Common myeloid progenitor, CD34-positive (primary cell): ENCODE measurements at regions not wholly inside any gene's neighbourhood (a gene's known extent, or its start where the extent isn't known, plus 50 kb on each side); places are given as distances from the start of the nearest gene placed in this dataset.

Source experiments
- CTCF ChIA-PET: fragments of 350-600 bp; sonication (Branson Sonifier 250); formaldehyde crosslinking; loops from one replicate; lab custom pipeline; 2021; ENCODE audit warnings: antibody characterized with exemption; lab: Charles Lee
- POLR2A ChIA-PET: fragments of 350-600 bp; sonication (Branson Sonifier 250); formaldehyde crosslinking; loops from one replicate; lab custom pipeline; 2021; ENCODE audit warnings: antibody characterized with exemption; lab: Charles Lee
- DNase-seq, 3 donors: peaks; one replicate each; pipeline versions ENCODE4 v3.0.0 to v3.0.0-alpha.2; 2013
- H3K27ac ChIP-seq, 2 experiments: 1 replicate in 1 of 2; 2 replicates in 1 of 2; pipeline ENCODE4 v1.7.0; 2013; ENCODE audit warnings: inconsistent platforms in 2 of 2, low read length in 2 of 2, mild to moderate bottlenecking in 2 of 2, low read depth in 1 of 2, moderate library complexity in 1 of 2; ENCODE audit not compliant: severe bottlenecking in 2 of 2, insufficient read depth in 1 of 2, poor library complexity in 1 of 2
- H3K27me3 ChIP-seq, 5 experiments: replicated peaks in 2 of 5; 1 replicate in 3 of 5; 2 replicates in 2 of 5; pipeline versions ENCODE4 v1.6.1 to v1.7.0; 2013; ENCODE audit warnings: low read length in 4 of 5, mild to moderate bottlenecking in 2 of 5, moderate library complexity in 2 of 5, inconsistent platforms in 1 of 5; ENCODE audit not compliant: insufficient read depth in 5 of 5, control insufficient read depth in 4 of 5
- H3K36me3 ChIP-seq, 4 experiments: 1 replicate in 2 of 4; 2 replicates in 2 of 4; pipeline versions ENCODE4 v1.6.1 to v1.7.0; 2013; ENCODE audit warnings: low read length in 3 of 4, control low read depth in 1 of 4, mild to moderate bottlenecking in 1 of 4; ENCODE audit not compliant: control insufficient read depth in 4 of 4, insufficient read depth in 4 of 4
- H3K4me1 ChIP-seq, 4 experiments: 1 replicate in 3 of 4; 2 replicates in 1 of 4; pipeline versions ENCODE4 v1.6.1 to v1.7.1; 2013; ENCODE audit warnings: low read length in 3 of 4, mild to moderate bottlenecking in 3 of 4, control low read depth in 1 of 4, inconsistent platforms in 1 of 4, moderate library complexity in 1 of 4; ENCODE audit not compliant: control insufficient read depth in 4 of 4, insufficient read depth in 4 of 4; ENCODE audit errors: control extremely low read depth in 1 of 4
- H3K4me3 ChIP-seq, 7 experiments: 1 replicate in 4 of 7; 2 replicates in 3 of 7; pipeline versions ENCODE4 v1.5.1 to v1.7.0; 2013; ENCODE audit warnings: mild to moderate bottlenecking in 7 of 7, low read length in 6 of 7, moderate library complexity in 6 of 7, inconsistent platforms in 2 of 7, low read depth in 2 of 7, control low read depth in 1 of 7; ENCODE audit not compliant: insufficient read depth in 4 of 7, control insufficient read depth in 1 of 7; ENCODE audit errors: extremely low read depth in 1 of 7
- H3K9me3 ChIP-seq, 5 experiments: 1 replicate in 4 of 5; 2 replicates in 1 of 5; pipeline versions ENCODE4 v1.6.1 to v1.7.1; 2013; ENCODE audit warnings: low read length in 4 of 5, mild to moderate bottlenecking in 2 of 5, inconsistent platforms in 1 of 5, low read depth in 1 of 5, moderate library complexity in 1 of 5; ENCODE audit not compliant: control insufficient read depth in 4 of 5, insufficient read depth in 2 of 5; ENCODE audit errors: control extremely low read depth in 1 of 5
- WGBS: methylation state at CpG from one replicate; pipeline ENCODE4 v1.1.5; 2013; ENCODE audit not compliant: insufficient coverage; 5-methylcytosine and 5-hydroxymethylcytosine counted together

- no peaks in the 10 kb centered on the region for H3K9me3 ChIP-seq
- H3K4me1 ChIP-seq = peaks cover 0 to 17% (median 7%) of the 10 kb centered on the region in 4 experiments
- no peak overlapping the region for H3K4me3 ChIP-seq
- H3K27me3 ChIP-seq = no peaks in the 10 kb centered on the region
- no peak overlapping the region for H3K27ac ChIP-seq
- no peaks in the 10 kb centered on the region for H3K36me3 ChIP-seq
- ChIA-PET POLR2A (no interaction called here), CTCF (interaction anchor here (16.1 kb wide), 1 partner anchor 346 kb away, joined by 298 read pairs; no protein-coding TSS in a partner anchor)
- DNase-seq = no peak
- WGBS = 100% methylated on average over 1 of the region's 3 CpGs
Observed at GRCh38 chr3:5061218-5061569, 60.9 kb upstream of the ARL8B start.

- CTCF ChIA-PET = interaction anchor here (0.7 to 16.1 kb wide), 2 partner anchors 8 to 348 kb away, joined by 3 to 298 read pairs; no protein-coding TSS in a partner anchor
- WGBS = 98% methylated on average over 6 of the region's 6 CpGs
- no peak for DNase-seq
- Histone ChIP-seq H3K27ac (no peak overlapping the region), H3K27me3 (no peaks in the 10 kb centered on the region), H3K9me3 (no peaks in the 10 kb centered on the region), H3K4me1 (peaks cover 0 to 2% (median 0%) of the 10 kb centered on the region in 4 experiments), H3K4me3 (no peak overlapping the region), H3K36me3 (no peaks in the 10 kb centered on the region)
- POLR2A ChIA-PET = interaction anchor here (1.0 kb wide), 1 partner anchor 10 kb away, joined by 3 read pairs; no protein-coding TSS in a partner anchor
Observed at GRCh38 chr3:5063724-5064123, 58.4 kb upstream of the ARL8B start.

- no peak overlapping the region for H3K4me3 ChIP-seq
- H3K9me3 ChIP-seq = no peaks in the 10 kb centered on the region
- CTCF ChIA-PET = interaction anchor here (0.9 to 3.2 kb wide), 2 partner anchors 10 to 364 kb away, joined by 4 to 11 read pairs; no protein-coding TSS in a partner anchor
- WGBS = 94% methylated on average over 12 of the region's 14 CpGs
- no peaks in the 10 kb centered on the region for H3K36me3 ChIP-seq
- H3K27me3 ChIP-seq = no peaks in the 10 kb centered on the region
- H3K4me1 ChIP-seq = no peaks in the 10 kb centered on the region
- no peak for DNase-seq
- POLR2A ChIA-PET = no interaction called here
- no peak overlapping the region for H3K27ac ChIP-seq
Observed at GRCh38 chr3:5068531-5069050, 53.5 kb upstream of the ARL8B start.

GRCh38 chr3:5069627-5070026 is 52.5 kb upstream of the ARL8B start:
- Histone ChIP-seq H3K4me3 (no peak overlapping the region), H3K27ac (no peak overlapping the region), H3K27me3 (no peaks in the 10 kb centered on the region), H3K36me3 (no peaks in the 10 kb centered on the region), H3K9me3 (no peaks in the 10 kb centered on the region), H3K4me1 (no peaks in the 10 kb centered on the region)
- ChIA-PET POLR2A (no interaction called here), CTCF (interaction anchor here (0.5 to 3.2 kb wide), 4 partner anchors 11 to 358 kb away, joined by 3 to 11 read pairs (median 4); no protein-coding TSS in a partner anchor)
- 100% methylated on average over 1 of the region's 2 CpGs for WGBS
- DNase-seq = no peak

GRCh38 chr3:5071061-5071460 is 51.0 kb upstream of the ARL8B start:
- Histone ChIP-seq H3K9me3 (no peaks in the 10 kb centered on the region), H3K27ac (no peak overlapping the region), H3K4me1 (no peaks in the 10 kb centered on the region), H3K36me3 (no peaks in the 10 kb centered on the region), H3K27me3 (no peaks in the 10 kb centered on the region), H3K4me3 (no peak overlapping the region)
- CTCF ChIA-PET = interaction anchor here (1.6 to 1.8 kb wide), 2 partner anchors 16 to 360 kb away, joined by 5 to 7 read pairs; no protein-coding TSS in a partner anchor
- peak in 2 of 3 donors; percentile 80 to 82 for DNase-seq
- 80% methylated on average over 6 of the region's 7 CpGs for WGBS
- POLR2A ChIA-PET = no interaction called here

- POLR2A ChIA-PET = no interaction called here
- no peak overlapping the region for H3K27ac ChIP-seq
- CTCF ChIA-PET = interaction anchor here (1.0 to 1.6 kb wide), 2 partner anchors 13 to 361 kb away, joined by 4 to 7 read pairs; no protein-coding TSS in a partner anchor
- 96% methylated on average over 3 of the region's 4 CpGs for WGBS
- H3K36me3 ChIP-seq = no peaks in the 10 kb centered on the region
- no peaks in the 10 kb centered on the region for H3K4me1 ChIP-seq
- no peak overlapping the region for H3K4me3 ChIP-seq
- no peaks in the 10 kb centered on the region for H3K27me3 ChIP-seq
- no peaks in the 10 kb centered on the region for H3K9me3 ChIP-seq
- DNase-seq = peak in 2 of 3 donors; percentile 20 to 40
Observed at GRCh38 chr3:5072100-5072816, 49.8 kb upstream of the ARL8B start.
